ENCODE measurements at regions not wholly inside any gene's neighbourhood (a gene's known extent, or its start where the extent isn't known, plus 50 kb on each side); places are given as distances from the start of the nearest gene placed in this dataset.

GRCh38 chr15:95168951-95169431 lies 937.6 kb downstream of the MCTP2 start:
- TF ChIP-seq CTCF (IDR thresholded peaks at IDR 0.05) (no peak), POLR2A (IDR thresholded peaks at IDR 0.05) (no peak)

Measured in body of pancreas (tissue), 4 donors.